MM.1S (cell line): ENCODE measurements at regions not wholly inside any gene's neighbourhood (a gene's known extent, or its start where the extent isn't known, plus 50 kb on each side); places are given as distances from the start of the nearest gene placed in this dataset.

ENCODE experiments used
- DNase-seq: peaks from one replicate; pipeline ENCODE4 v3.0.0-alpha.2; 2015
- H2AFZ ChIP-seq: fragments of 300-600 bp; sonication (generic); 2 replicates; pipeline ENCODE4 v1.6.0; 2016; ENCODE audit warnings: antibody characterized with exemption, low read length
- H3F3A ChIP-seq: fragments of 300-600 bp; sonication (generic); 2 replicates; pipeline ENCODE4 v1.6.1; 2016; ENCODE audit warnings: mild to moderate bottlenecking, antibody characterized with exemption, low read length, moderate library complexity, mixed read lengths; ENCODE audit not compliant: insufficient read depth
- H3K27ac ChIP-seq: fragments of 300-600 bp; sonication (generic); 2 replicates; pipeline ENCODE4 v1.5.1; 2016; ENCODE audit warnings: mild to moderate bottlenecking, low read length
- H3K27me3 ChIP-seq: fragments of 300-600 bp; sonication (generic); replicated peaks from 2 replicates; pipeline ENCODE4 v1.6.0; 2016; ENCODE audit warnings: low read length; ENCODE audit not compliant: insufficient read depth
- H3K36me3 ChIP-seq: fragments of 300-600 bp; sonication (generic); replicated peaks from 2 replicates; pipeline ENCODE4 v1.6.1; 2016; ENCODE audit warnings: mild to moderate bottlenecking, low read length, mixed read lengths; ENCODE audit not compliant: insufficient read depth
- H3K4me1 ChIP-seq: fragments of 300-600 bp; sonication (generic); 2 replicates; pipeline ENCODE4 v1.6.1; 2016; ENCODE audit warnings: low read length, mixed read lengths
- H3K4me2 ChIP-seq: fragments of 300-600 bp; sonication (generic); 2 replicates; pipeline ENCODE4 v1.6.0; 2016; ENCODE audit warnings: low read depth, low read length
- H3K4me3 ChIP-seq: fragments of 300-600 bp; sonication (generic); 2 replicates; pipeline ENCODE4 v1.5.1; 2016; ENCODE audit warnings: low read length, mixed read lengths
- H3K79me2 ChIP-seq: fragments of 300-600 bp; sonication (generic); 2 replicates; pipeline ENCODE4 v1.6.1; 2016; ENCODE audit warnings: mixed run types, low read length, mixed read lengths
- H3K9ac ChIP-seq: fragments of 300-600 bp; sonication (generic); 2 replicates; pipeline ENCODE4 v1.6.1; 2016; ENCODE audit warnings: low read length, mixed read lengths
- H3K9me2 ChIP-seq: fragments of 300-600 bp; sonication (generic); replicated peaks from 2 replicates; pipeline ENCODE4 v1.6.1; 2016; ENCODE audit warnings: mild to moderate bottlenecking, low read length, mixed read lengths; ENCODE audit not compliant: insufficient read depth
- H3K9me3 ChIP-seq: fragments of 300-600 bp; sonication (generic); replicated peaks from 2 replicates; pipeline ENCODE4 v1.6.1; 2016; ENCODE audit warnings: mild to moderate bottlenecking, low read length, mixed read lengths; ENCODE audit not compliant: insufficient read depth
- H4K20me1 ChIP-seq: fragments of 300-600 bp; sonication (generic); 2 replicates; pipeline ENCODE4 v1.6.1; 2016; ENCODE audit warnings: mild to moderate bottlenecking, low read length, moderate library complexity, mixed read lengths; ENCODE audit not compliant: insufficient read depth
- EZH2 ChIP-seq: fragments of 300-600 bp; sonication (generic); optimal IDR thresholded peaks from 2 replicates; pipeline ENCODE3; 2017; ENCODE audit warnings: low read depth, mild to moderate bottlenecking, antibody characterized with exemption, low read length, mixed read lengths
- EZH2phosphoT487 ChIP-seq: fragments of 300-600 bp; sonication (generic); IDR thresholded peaks from 2 replicates; pipeline ENCODE4 v1.6.1; 2018; ENCODE audit warnings: antibody characterized with exemption, low read length
- TF ChIP-seq, protein P1 (sequence below): fragments of 300-600 bp; sonication (generic); IDR thresholded peaks from 2 replicates; pipeline ENCODE4 v1.5.1; 2016; ENCODE audit warnings: antibody characterized with exemption, low read length, mixed read lengths

GRCh38 chr6:99120641-99121040, 172.9 kb upstream of the FBXL4 start:
- DNase-seq = no peak
- H3K4me2 ChIP-seq = no peak overlapping the region
- no peak overlapping the region for H2AFZ ChIP-seq
- no peak overlapping the region for H3K27ac ChIP-seq
- H3K9me3 ChIP-seq = no peaks in the 10 kb centered on the region
- H3K4me1 ChIP-seq = no peaks in the 10 kb centered on the region
- H3K9ac ChIP-seq = no peak overlapping the region
- H3K36me3 ChIP-seq = no peaks in the 10 kb centered on the region
- no peaks in the 10 kb centered on the region for H3K9me2 ChIP-seq
- no peaks in the 10 kb centered on the region for H3K27me3 ChIP-seq
- no peaks in the 10 kb centered on the region for H3K79me2 ChIP-seq
- H3K4me3 ChIP-seq = no peak overlapping the region
- TF ChIP-seq EZH2phosphoT487 (no peak), EZH2 (no peak)
- TF ChIP-seq, protein P1, sequence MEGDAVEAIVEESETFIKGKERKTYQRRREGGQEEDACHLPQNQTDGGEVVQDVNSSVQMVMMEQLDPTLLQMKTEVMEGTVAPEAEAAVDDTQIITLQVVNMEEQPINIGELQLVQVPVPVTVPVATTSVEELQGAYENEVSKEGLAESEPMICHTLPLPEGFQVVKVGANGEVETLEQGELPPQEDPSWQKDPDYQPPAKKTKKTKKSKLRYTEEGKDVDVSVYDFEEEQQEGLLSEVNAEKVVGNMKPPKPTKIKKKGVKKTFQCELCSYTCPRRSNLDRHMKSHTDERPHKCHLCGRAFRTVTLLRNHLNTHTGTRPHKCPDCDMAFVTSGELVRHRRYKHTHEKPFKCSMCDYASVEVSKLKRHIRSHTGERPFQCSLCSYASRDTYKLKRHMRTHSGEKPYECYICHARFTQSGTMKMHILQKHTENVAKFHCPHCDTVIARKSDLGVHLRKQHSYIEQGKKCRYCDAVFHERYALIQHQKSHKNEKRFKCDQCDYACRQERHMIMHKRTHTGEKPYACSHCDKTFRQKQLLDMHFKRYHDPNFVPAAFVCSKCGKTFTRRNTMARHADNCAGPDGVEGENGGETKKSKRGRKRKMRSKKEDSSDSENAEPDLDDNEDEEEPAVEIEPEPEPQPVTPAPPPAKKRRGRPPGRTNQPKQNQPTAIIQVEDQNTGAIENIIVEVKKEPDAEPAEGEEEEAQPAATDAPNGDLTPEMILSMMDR = no peak
- H4K20me1 ChIP-seq = no peaks in the 10 kb centered on the region
- H3F3A ChIP-seq = no peaks in the 10 kb centered on the region

DNA sequence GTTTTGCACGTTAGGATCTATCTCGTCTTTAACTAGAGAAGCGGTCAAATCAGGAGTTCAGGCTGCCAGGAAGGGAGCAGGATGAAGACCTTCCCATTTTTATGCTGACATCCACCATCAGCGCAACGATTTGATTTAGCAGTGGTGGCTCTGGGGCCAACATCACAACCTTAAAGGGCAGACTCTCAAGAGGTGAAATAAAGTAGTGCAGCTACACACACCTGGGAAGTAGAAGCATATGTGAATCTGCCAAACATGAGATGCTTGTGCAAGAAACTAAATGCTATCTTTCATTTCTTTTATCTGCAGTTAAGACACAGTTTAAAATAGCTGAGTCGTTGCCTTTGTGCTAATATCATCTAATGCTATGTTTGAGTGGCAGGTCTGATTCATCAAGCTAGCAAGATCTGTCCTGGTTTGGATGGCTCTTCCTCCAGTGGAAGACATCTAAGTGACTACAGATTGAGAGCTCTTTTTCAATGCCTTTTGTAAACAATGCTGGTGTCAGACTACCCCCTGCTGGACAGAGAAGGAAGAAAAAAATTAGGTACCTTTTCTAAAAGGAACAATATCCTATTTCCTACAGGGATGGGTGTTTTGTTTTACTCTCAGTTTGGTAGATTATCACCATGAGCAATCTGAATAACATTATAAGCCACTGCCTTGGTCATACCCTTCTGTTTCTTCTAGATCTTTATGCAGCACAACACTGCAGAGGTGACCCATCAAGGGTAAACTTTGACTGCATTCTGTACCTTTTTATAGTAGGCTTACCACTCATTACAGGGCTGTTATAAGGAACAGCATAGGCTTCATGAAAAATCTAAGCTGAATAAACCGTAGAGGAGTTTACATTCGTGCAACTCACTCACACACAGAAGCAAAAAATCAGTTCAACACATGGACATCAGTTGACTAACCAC, 171.6 kb upstream of the FBXL4 start:
- Histone ChIP-seq H3K79me2 (no peaks in the 10 kb centered on the region), H3K9ac (no peak overlapping the region), H3K4me2 (no peak overlapping the region), H3K4me1 (no peaks in the 10 kb centered on the region), H3K36me3 (no peaks in the 10 kb centered on the region), H4K20me1 (no peaks in the 10 kb centered on the region), H3K4me3 (no peak overlapping the region), H3F3A (no peaks in the 10 kb centered on the region), H3K27ac (no peak overlapping the region), H3K27me3 (no peaks in the 10 kb centered on the region), H3K9me3 (no peaks in the 10 kb centered on the region), H3K9me2 (no peaks in the 10 kb centered on the region), H2AFZ (no peak overlapping the region)
- TF ChIP-seq EZH2phosphoT487 (no peak), EZH2 (no peak)
- TF ChIP-seq, protein P1 = peak; percentile 68
- peak; percentile 54 for DNase-seq

DNA sequence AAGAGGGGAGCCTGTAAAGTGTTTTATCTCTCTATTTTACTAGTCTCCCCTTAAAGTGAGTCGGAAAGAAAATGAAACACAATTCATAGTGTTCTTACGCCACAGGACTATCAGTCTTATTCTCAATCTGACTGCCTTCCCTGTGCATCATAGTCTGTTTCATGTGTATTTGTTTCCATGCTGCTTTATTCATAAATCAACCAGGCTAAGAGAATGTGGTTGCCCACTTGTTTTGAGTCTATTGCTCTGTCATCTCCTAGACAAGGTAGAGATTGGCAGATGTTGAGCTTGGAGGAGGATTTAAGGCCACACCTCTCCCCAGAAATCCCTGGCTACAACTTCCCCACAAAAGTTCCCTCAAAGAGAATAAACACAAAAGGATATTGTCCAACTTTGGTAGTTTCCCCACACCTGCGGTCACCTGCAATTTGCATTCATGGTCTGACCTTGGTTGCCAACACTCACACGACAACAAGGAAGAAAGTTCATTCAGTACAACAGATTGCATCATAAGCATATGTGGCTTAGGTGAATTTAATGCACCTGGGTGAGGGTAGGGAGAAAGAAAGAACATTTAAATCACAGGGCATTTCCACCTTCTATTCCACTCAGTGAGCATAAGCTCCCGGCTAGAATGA, 167.1 kb upstream of the FBXL4 start:
- Histone ChIP-seq H3K36me3 (no peaks in the 10 kb centered on the region), H3K27me3 (no peaks in the 10 kb centered on the region), H3K4me2 (no peak overlapping the region), H3K79me2 (no peaks in the 10 kb centered on the region), H3F3A (no peaks in the 10 kb centered on the region), H2AFZ (no peak overlapping the region), H4K20me1 (no peaks in the 10 kb centered on the region), H3K9ac (no peak overlapping the region), H3K27ac (no peak overlapping the region), H3K9me2 (no peaks in the 10 kb centered on the region), H3K9me3 (no peaks in the 10 kb centered on the region), H3K4me3 (no peak overlapping the region), H3K4me1 (no peaks in the 10 kb centered on the region)
- no peak for DNase-seq
- TF ChIP-seq EZH2phosphoT487 = no peak
- TF ChIP-seq, protein P1 = no peak
- TF ChIP-seq EZH2 = no peak
